Memory B cell (primary cell): ENCODE measurements at regions not wholly inside any gene's neighbourhood (a gene's known extent, or its start where the extent isn't known, plus 50 kb on each side); places are given as distances from the start of the nearest gene placed in this dataset.

Experiments
- ATAC-seq: fragments of 150-1000 bp; cut with Tn5 transposase; 2 replicates; pipeline ENCODE4 v1.10.0; 2021; ENCODE audit warnings: low read depth, mild to moderate bottlenecking, moderate library complexity
- DNase-seq, 2 donors: peaks; one replicate each; pipeline ENCODE4 v3.0.0; 2022; ENCODE audit warnings: low spot score in 2 of 2
- H3K27ac Mint-ChIP-seq: one replicate; pipeline ENCODE4 v1.8.0; 2022; ENCODE audit warnings: mild to moderate bottlenecking, moderate library complexity, mixed read lengths
- H3K27me3 Mint-ChIP-seq: one replicate; pipeline ENCODE4 v1.8.0; 2022; ENCODE audit warnings: mixed read lengths
- H3K36me3 Mint-ChIP-seq: one replicate; pipeline ENCODE4 v1.8.0; 2022; ENCODE audit warnings: mild to moderate bottlenecking, mixed read lengths
- H3K4me1 Mint-ChIP-seq: one replicate; pipeline ENCODE4 v1.8.0; 2022; ENCODE audit warnings: mixed read lengths
- H3K4me3 Mint-ChIP-seq: one replicate; pipeline ENCODE4 v1.8.0; 2022; ENCODE audit warnings: mild to moderate bottlenecking, moderate library complexity, mixed read lengths
- H3K9me3 Mint-ChIP-seq: one replicate; pipeline ENCODE4 v1.8.0; 2022; ENCODE audit warnings: mixed read lengths

GRCh38 chr1:106921186-106921585, 135.3 kb upstream of the PRMT6 start:
- ATAC-seq (no peak), DNase-seq (no peak)
- no peaks in the 10 kb centered on the region for H3K27me3 Mint-ChIP-seq
- no peak overlapping the region for H3K27ac Mint-ChIP-seq
- H3K4me1 Mint-ChIP-seq: no peaks in the 10 kb centered on the region
- H3K9me3 Mint-ChIP-seq: no peaks in the 10 kb centered on the region
- no peaks in the 10 kb centered on the region for H3K36me3 Mint-ChIP-seq
- H3K4me3 Mint-ChIP-seq: no peak overlapping the region

GRCh38 chr1:106924360-106924759, 132.1 kb upstream of the PRMT6 start:
- ATAC-seq (no peak), DNase-seq (no peak)
- H3K4me3 Mint-ChIP-seq: no peak overlapping the region
- no peaks in the 10 kb centered on the region for H3K36me3 Mint-ChIP-seq
- H3K4me1 Mint-ChIP-seq: no peaks in the 10 kb centered on the region
- no peaks in the 10 kb centered on the region for H3K9me3 Mint-ChIP-seq
- H3K27ac Mint-ChIP-seq: no peak overlapping the region
- H3K27me3 Mint-ChIP-seq: no peaks in the 10 kb centered on the region

- Mint-ChIP-seq H3K9me3 (peaks cover 3% of the 10 kb centered on the region), H3K36me3 (no peaks in the 10 kb centered on the region), H3K4me3 (no peak overlapping the region), H3K27ac (no peak overlapping the region), H3K27me3 (no peaks in the 10 kb centered on the region), H3K4me1 (no peaks in the 10 kb centered on the region)
- no peak for ATAC-seq
- no peak for DNase-seq
Measured at GRCh38 chr1:106925750-106926149, 130.7 kb upstream of the PRMT6 start.

GRCh38 chr1:106926803-106927582, 129.5 kb upstream of the PRMT6 start:
- H3K4me1 Mint-ChIP-seq: no peaks in the 10 kb centered on the region
- DNase-seq (no peak), ATAC-seq (no peak)
- no peak overlapping the region for H3K27ac Mint-ChIP-seq
- H3K9me3 Mint-ChIP-seq: peaks cover 3% of the 10 kb centered on the region
- no peaks in the 10 kb centered on the region for H3K27me3 Mint-ChIP-seq
- no peak overlapping the region for H3K4me3 Mint-ChIP-seq
- H3K36me3 Mint-ChIP-seq: no peaks in the 10 kb centered on the region

GRCh38 chr1:106937104-106937503, 119.4 kb upstream of the PRMT6 start:
- ATAC-seq (no peak), DNase-seq (no peak)
- H3K4me1 Mint-ChIP-seq: no peaks in the 10 kb centered on the region
- no peaks in the 10 kb centered on the region for H3K36me3 Mint-ChIP-seq
- peaks cover 2% of the 10 kb centered on the region for H3K9me3 Mint-ChIP-seq
- H3K27ac Mint-ChIP-seq: no peak overlapping the region
- no peak overlapping the region for H3K4me3 Mint-ChIP-seq
- H3K27me3 Mint-ChIP-seq: peaks cover 1% of the 10 kb centered on the region

GRCh38 chr1:106944721-106945120, 111.8 kb upstream of the PRMT6 start:
- Mint-ChIP-seq H3K4me3 (no peak overlapping the region), H3K9me3 (no peaks in the 10 kb centered on the region), H3K27me3 (no peaks in the 10 kb centered on the region), H3K4me1 (no peaks in the 10 kb centered on the region), H3K36me3 (no peaks in the 10 kb centered on the region), H3K27ac (no peak overlapping the region)
- ATAC-seq (no peak), DNase-seq (no peak)

GRCh38 chr1:106952776-106953175, 103.7 kb upstream of the PRMT6 start:
- H3K4me1 Mint-ChIP-seq: peaks cover 2% of the 10 kb centered on the region
- H3K27ac Mint-ChIP-seq: no peak overlapping the region
- no peaks in the 10 kb centered on the region for H3K36me3 Mint-ChIP-seq
- H3K27me3 Mint-ChIP-seq: peaks cover 9% of the 10 kb centered on the region
- ATAC-seq (no peak), DNase-seq (no peak)
- H3K9me3 Mint-ChIP-seq: no peaks in the 10 kb centered on the region
- no peak overlapping the region for H3K4me3 Mint-ChIP-seq

GRCh38 chr1:106954661-106955229, 101.7 kb upstream of the PRMT6 start:
- no peak for DNase-seq
- no peaks in the 10 kb centered on the region for H3K9me3 Mint-ChIP-seq
- H3K4me1 Mint-ChIP-seq: peaks cover 2% of the 10 kb centered on the region
- no peak for ATAC-seq
- peaks cover 14% of the 10 kb centered on the region for H3K27me3 Mint-ChIP-seq
- no peak overlapping the region for H3K4me3 Mint-ChIP-seq
- no peak overlapping the region for H3K27ac Mint-ChIP-seq
- H3K36me3 Mint-ChIP-seq: no peaks in the 10 kb centered on the region

GRCh38 chr1:106956721-106957120, 99.8 kb upstream of the PRMT6 start:
- ATAC-seq: no peak
- peaks cover 14% of the 10 kb centered on the region for H3K27me3 Mint-ChIP-seq

GRCh38 chr1:106957795-106958194, 98.7 kb upstream of the PRMT6 start:
- no peak overlapping the region for H3K27ac Mint-ChIP-seq
- H3K9me3 Mint-ChIP-seq: no peaks in the 10 kb centered on the region
- no peaks in the 10 kb centered on the region for H3K36me3 Mint-ChIP-seq
- ATAC-seq (no peak), DNase-seq (no peak)
- no peaks in the 10 kb centered on the region for H3K4me1 Mint-ChIP-seq
- H3K27me3 Mint-ChIP-seq: peaks cover 11% of the 10 kb centered on the region
- no peak overlapping the region for H3K4me3 Mint-ChIP-seq

More at GRCh38 chr1:106956721-106957120, 99.8 kb upstream of the PRMT6 start:
- H3K27ac Mint-ChIP-seq: no peak overlapping the region
- no peak for DNase-seq
- no peak overlapping the region for H3K4me3 Mint-ChIP-seq
- H3K36me3 Mint-ChIP-seq: no peaks in the 10 kb centered on the region
- H3K9me3 Mint-ChIP-seq: no peaks in the 10 kb centered on the region
- H3K4me1 Mint-ChIP-seq: peaks cover 2% of the 10 kb centered on the region

GRCh38 chr1:106960412-106960811, 96.1 kb upstream of the PRMT6 start:
- Mint-ChIP-seq H3K27me3 (peaks cover 9% of the 10 kb centered on the region), H3K4me3 (no peak overlapping the region), H3K27ac (no peak overlapping the region), H3K36me3 (no peaks in the 10 kb centered on the region), H3K9me3 (no peaks in the 10 kb centered on the region), H3K4me1 (no peaks in the 10 kb centered on the region)
- ATAC-seq (no peak), DNase-seq (no peak)

GRCh38 chr1:106961646-106962045, 94.8 kb upstream of the PRMT6 start:
- ATAC-seq (no peak), DNase-seq (no peak)
- Mint-ChIP-seq H3K27ac (no peak overlapping the region), H3K4me3 (no peak overlapping the region), H3K36me3 (no peaks in the 10 kb centered on the region), H3K27me3 (peaks cover 7% of the 10 kb centered on the region), H3K9me3 (no peaks in the 10 kb centered on the region), H3K4me1 (no peaks in the 10 kb centered on the region)

GRCh38 chr1:106962591-106962990, 93.9 kb upstream of the PRMT6 start:
- H3K4me3 Mint-ChIP-seq: no peak overlapping the region

GRCh38 chr1:106964495-106964894, 92.0 kb upstream of the PRMT6 start:
- no peaks in the 10 kb centered on the region for H3K36me3 Mint-ChIP-seq
- H3K27ac Mint-ChIP-seq: no peak overlapping the region
- H3K9me3 Mint-ChIP-seq: no peaks in the 10 kb centered on the region
- no peak for DNase-seq
- no peak overlapping the region for H3K4me3 Mint-ChIP-seq
- no peak for ATAC-seq
- H3K27me3 Mint-ChIP-seq: peaks cover 2% of the 10 kb centered on the region
- no peaks in the 10 kb centered on the region for H3K4me1 Mint-ChIP-seq

More at GRCh38 chr1:106962591-106962990, 93.9 kb upstream of the PRMT6 start:
- DNase-seq (no peak), ATAC-seq (no peak)
- Mint-ChIP-seq H3K4me1 (no peaks in the 10 kb centered on the region), H3K27me3 (peaks cover 7% of the 10 kb centered on the region), H3K27ac (no peak overlapping the region), H3K36me3 (no peaks in the 10 kb centered on the region), H3K9me3 (no peaks in the 10 kb centered on the region)

GRCh38 chr1:106968644-106969043, 87.8 kb upstream of the PRMT6 start:
- no peak for ATAC-seq
- no peak for DNase-seq
- Mint-ChIP-seq H3K27me3 (no peaks in the 10 kb centered on the region), H3K4me3 (no peak overlapping the region), H3K27ac (no peak overlapping the region), H3K36me3 (no peaks in the 10 kb centered on the region), H3K4me1 (no peaks in the 10 kb centered on the region), H3K9me3 (no peaks in the 10 kb centered on the region)
